ENCODE measurements at regions not wholly inside any gene's neighbourhood (a gene's known extent, or its start where the extent isn't known, plus 50 kb on each side); places are given as distances from the start of the nearest gene placed in this dataset.

GRCh38 chr7:20466543-20467021 is 135.9 kb downstream of the ITGB8 start:
- H3K27me3 ChIP-seq (ENCODE audit: control insufficient read depth, insufficient read depth, low read length) = no peaks in the 10 kb centered on the region
- H3K79me2 ChIP-seq = no peaks in the 10 kb centered on the region
- H3K4me1 ChIP-seq = no peaks in the 10 kb centered on the region
- no peak overlapping the region for H2AFZ ChIP-seq
- no peak overlapping the region for H3K9ac ChIP-seq
- H3K9me3 ChIP-seq (ENCODE audit: control insufficient read depth, low read length) = no peaks in the 10 kb centered on the region
- H3K27ac ChIP-seq = no peak overlapping the region
- H3K36me3 ChIP-seq (ENCODE audit: control insufficient read depth, insufficient read depth, low read length) = no peaks in the 10 kb centered on the region
- H3K4me2 ChIP-seq (ENCODE audit: low read length) = no peak overlapping the region
- no peak for TF ChIP-seq CTCF (IDR thresholded peaks at IDR 0.05)
- H3K4me3 ChIP-seq (ENCODE audit: low read depth, low read length) = no peak overlapping the region

DNA sequence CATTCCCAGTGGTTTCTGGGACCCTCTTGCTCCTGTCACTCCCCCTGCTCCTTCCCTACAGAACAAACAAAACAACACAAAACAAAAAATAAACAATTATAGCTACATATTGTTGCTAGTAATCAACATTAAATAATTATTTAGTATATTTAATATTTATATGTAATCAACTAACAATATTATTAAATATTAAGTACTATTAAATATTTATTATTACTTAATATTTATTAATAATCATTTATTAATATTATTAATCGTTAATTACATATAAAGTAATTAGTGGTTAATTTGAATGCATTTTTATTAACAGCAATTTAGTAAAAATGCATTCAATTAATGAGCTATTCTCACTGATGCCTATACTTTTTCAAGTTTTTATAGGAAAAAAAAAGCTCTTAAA is 139.4 kb downstream of the ITGB8 start:
- Histone ChIP-seq H2AFZ (no peak overlapping the region), H3K4me1 (no peaks in the 10 kb centered on the region), H3K36me3 (ENCODE audit: control insufficient read depth, insufficient read depth, low read length) (no peaks in the 10 kb centered on the region), H3K27me3 (ENCODE audit: control insufficient read depth, insufficient read depth, low read length) (no peaks in the 10 kb centered on the region), H3K9ac (no peak overlapping the region), H3K27ac (no peak overlapping the region), H3K79me2 (no peaks in the 10 kb centered on the region), H3K4me2 (ENCODE audit: low read length) (no peak overlapping the region), H3K4me3 (ENCODE audit: low read depth, low read length) (no peak overlapping the region), H3K9me3 (ENCODE audit: control insufficient read depth, low read length) (no peaks in the 10 kb centered on the region)
- TF ChIP-seq CTCF (IDR thresholded peaks at IDR 0.05) = no peak

GRCh38 chr7:20470726-20471125 is 140.0 kb downstream of the ITGB8 start:
- Histone ChIP-seq H3K9me3 (ENCODE audit: control insufficient read depth, low read length) (no peaks in the 10 kb centered on the region), H2AFZ (peak overlapping the region; percentile 23), H3K27ac (no peak overlapping the region), H3K27me3 (ENCODE audit: control insufficient read depth, insufficient read depth, low read length) (no peaks in the 10 kb centered on the region), H3K4me1 (no peaks in the 10 kb centered on the region), H3K36me3 (ENCODE audit: control insufficient read depth, insufficient read depth, low read length) (no peaks in the 10 kb centered on the region), H3K4me2 (ENCODE audit: low read length) (no peak overlapping the region), H3K9ac (no peak overlapping the region), H3K79me2 (no peaks in the 10 kb centered on the region), H3K4me3 (ENCODE audit: low read depth, low read length) (no peak overlapping the region)
- TF ChIP-seq CTCF (IDR thresholded peaks at IDR 0.05) = no peak

DNA sequence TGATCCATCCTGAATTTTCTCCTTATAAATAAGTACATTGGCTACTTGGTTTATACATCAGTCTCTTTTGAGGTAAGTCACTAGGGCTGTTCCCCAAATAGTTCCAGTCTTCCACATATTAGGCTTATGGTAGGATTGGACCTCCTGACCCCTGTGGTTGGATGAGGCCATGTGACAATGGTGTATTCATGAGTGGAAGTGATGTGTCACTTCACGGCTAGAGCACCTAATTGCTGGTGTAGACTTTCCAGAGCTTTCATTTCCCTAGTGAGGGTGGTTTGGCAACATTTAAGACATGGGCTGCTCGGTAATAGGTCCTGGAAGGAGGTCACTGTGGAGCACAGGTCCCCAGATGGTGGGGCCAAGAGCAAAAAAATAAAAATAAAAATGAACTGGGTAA is 141.2 kb upstream of the ABCB5 start:
- H3K9ac ChIP-seq = no peak overlapping the region
- no peak overlapping the region for H3K4me2 ChIP-seq (ENCODE audit: low read length)
- no peaks in the 10 kb centered on the region for H3K27me3 ChIP-seq (ENCODE audit: control insufficient read depth, insufficient read depth, low read length)
- H3K79me2 ChIP-seq = no peaks in the 10 kb centered on the region
- no peak overlapping the region for H3K4me3 ChIP-seq (ENCODE audit: low read depth, low read length)
- peaks cover 2% of the 10 kb centered on the region for H3K4me1 ChIP-seq
- no peaks in the 10 kb centered on the region for H3K9me3 ChIP-seq (ENCODE audit: control insufficient read depth, low read length)
- H2AFZ ChIP-seq = no peak overlapping the region
- no peaks in the 10 kb centered on the region for H3K36me3 ChIP-seq (ENCODE audit: control insufficient read depth, insufficient read depth, low read length)
- TF ChIP-seq CTCF (IDR thresholded peaks at IDR 0.05) = no peak
- no peak overlapping the region for H3K27ac ChIP-seq

GRCh38 chr7:20475756-20476155 is 139.7 kb upstream of the ABCB5 start:
- H3K36me3 ChIP-seq (ENCODE audit: control insufficient read depth, insufficient read depth, low read length) = no peaks in the 10 kb centered on the region
- H2AFZ ChIP-seq = no peak overlapping the region
- no peaks in the 10 kb centered on the region for H3K79me2 ChIP-seq
- H3K27me3 ChIP-seq (ENCODE audit: control insufficient read depth, insufficient read depth, low read length) = no peaks in the 10 kb centered on the region
- no peak overlapping the region for H3K4me3 ChIP-seq (ENCODE audit: low read depth, low read length)
- peaks cover 2% of the 10 kb centered on the region for H3K4me1 ChIP-seq
- no peak overlapping the region for H3K27ac ChIP-seq
- H3K9ac ChIP-seq = no peak overlapping the region
- no peak overlapping the region for H3K4me2 ChIP-seq (ENCODE audit: low read length)
- no peaks in the 10 kb centered on the region for H3K9me3 ChIP-seq (ENCODE audit: control insufficient read depth, low read length)
- TF ChIP-seq CTCF (IDR thresholded peaks at IDR 0.05) = no peak
